PC-3 (cell line): ENCODE measurements at regions not wholly inside any gene's neighbourhood (a gene's known extent, or its start where the extent isn't known, plus 50 kb on each side); places are given as distances from the start of the nearest gene placed in this dataset.

Experiments used
- ATAC-seq: fragments of 200-7000 bp; cut with Tn5 transposase; 2 replicates; pipeline ENCODE4 v1.9.1; 2020; ENCODE audit warnings: mild to moderate bottlenecking, moderate library complexity
- BruUV-seq: library from RNA; stranded (reverse); fragments of 400-500 nt; replicated peaks from 2 replicates; lab custom pipeline; 2021; lab: Mats Ljungman, UMichigan
- CTCF ChIA-PET: fragments of 300-600 bp; sonication (Branson Sonifier 250); formaldehyde crosslinking; loops from one replicate; lab custom pipeline; 2022; ENCODE audit warnings: antibody characterized with exemption; lab: Charles Lee
- POLR2A ChIA-PET: fragments of 300-600 bp; sonication (Branson Sonifier 250); formaldehyde crosslinking; loops from one replicate; lab custom pipeline; 2022; ENCODE audit warnings: antibody characterized with exemption; ENCODE audit not compliant: unreplicated experiment; lab: Charles Lee
- DNase-seq: peaks from one replicate; pipeline ENCODE4 v3.0.0-alpha.2; 2015
- H2AFZ ChIP-seq: fragments of 300-600 bp; sonication (generic); 2 replicates; pipeline ENCODE4 v1.6.0; 2016; ENCODE audit warnings: antibody characterized with exemption, low read length
- H3F3A ChIP-seq: fragments of 300-600 bp; sonication (generic); one replicate; pipeline ENCODE4 v1.6.0; 2017; ENCODE audit warnings: antibody characterized with exemption, low read length, control low read depth, mild to moderate bottlenecking; ENCODE audit not compliant: unreplicated experiment
- H3K27ac ChIP-seq: fragments of 300-600 bp; sonication (generic); 2 replicates; pipeline ENCODE4 v1.5.1; 2016; ENCODE audit warnings: mild to moderate bottlenecking, low read length
- H3K27me3 ChIP-seq: fragments of 300-600 bp; sonication (generic); 2 replicates; pipeline ENCODE4 v1.6.1; 2016; ENCODE audit warnings: low read length, mixed read lengths
- H3K36me3 ChIP-seq: fragments of 300-600 bp; sonication (generic); 2 replicates; pipeline ENCODE4 v1.6.1; 2016; ENCODE audit warnings: low read depth, mixed run types, low read length, mixed read lengths
- H3K4me1 ChIP-seq: fragments of 300-600 bp; sonication (generic); 2 replicates; pipeline ENCODE4 v1.5.1; 2016; ENCODE audit warnings: low read length; ENCODE audit not compliant: insufficient read depth
- H3K4me2 ChIP-seq: fragments of 300-600 bp; sonication (generic); 2 replicates; pipeline ENCODE4 v1.6.0; 2016; ENCODE audit warnings: low read length
- H3K4me3 ChIP-seq: fragments of 300-600 bp; sonication (generic); 2 replicates; pipeline ENCODE4 v1.5.1; 2016; ENCODE audit warnings: mild to moderate bottlenecking, low read length, mixed read lengths
- H3K79me2 ChIP-seq: fragments of 300-600 bp; sonication (generic); 2 replicates; pipeline ENCODE4 v1.6.1; 2017; ENCODE audit warnings: low read length, mixed read lengths
- H3K9ac ChIP-seq: fragments of 300-600 bp; sonication (generic); 2 replicates; pipeline ENCODE4 v1.6.0; 2016; ENCODE audit warnings: mild to moderate bottlenecking, low read length
- H3K9me2 ChIP-seq: fragments of 300-600 bp; sonication (generic); replicated peaks from 2 replicates; pipeline ENCODE4 v1.6.1; 2016; ENCODE audit warnings: mixed run types, low read length, mixed read lengths
- H3K9me3 ChIP-seq: fragments of 300-600 bp; sonication (generic); 2 replicates; pipeline ENCODE4 v1.6.1; 2016; ENCODE audit warnings: low read length, mixed read lengths
- H4K20me1 ChIP-seq: fragments of 300-600 bp; sonication (generic); 2 replicates; pipeline ENCODE4 v1.6.1; 2016; ENCODE audit warnings: low read length, mixed read lengths
- EZH2 ChIP-seq: fragments of 300-600 bp; sonication (generic); IDR thresholded peaks from one replicate; pipeline ENCODE4 v1.6.1; 2017; ENCODE audit warnings: antibody characterized with exemption, mild to moderate bottlenecking, low read length; ENCODE audit not compliant: unreplicated experiment
- EZH2phosphoT487 ChIP-seq: fragments of 300-600 bp; sonication (generic); IDR thresholded peaks from 2 replicates; pipeline ENCODE4 v1.6.1; 2018; ENCODE audit warnings: mild to moderate bottlenecking, antibody characterized with exemption, low read length, borderline replicate concordance
- intact Hi-C: fragments of 100-400 bp; cut with micrococcal nuclease; formaldehyde crosslinking; loops from 2 replicates; pipeline ENCODE4 v1.9.0; 2023
- TF ChIP-seq, protein P1 (sequence below): fragments of 300-600 bp; sonication (generic); conservative IDR thresholded peaks from 2 replicates; pipeline ENCODE4 v1.5.1; 2017; ENCODE audit warnings: antibody characterized with exemption, low read depth, mild to moderate bottlenecking, low read length

DNA sequence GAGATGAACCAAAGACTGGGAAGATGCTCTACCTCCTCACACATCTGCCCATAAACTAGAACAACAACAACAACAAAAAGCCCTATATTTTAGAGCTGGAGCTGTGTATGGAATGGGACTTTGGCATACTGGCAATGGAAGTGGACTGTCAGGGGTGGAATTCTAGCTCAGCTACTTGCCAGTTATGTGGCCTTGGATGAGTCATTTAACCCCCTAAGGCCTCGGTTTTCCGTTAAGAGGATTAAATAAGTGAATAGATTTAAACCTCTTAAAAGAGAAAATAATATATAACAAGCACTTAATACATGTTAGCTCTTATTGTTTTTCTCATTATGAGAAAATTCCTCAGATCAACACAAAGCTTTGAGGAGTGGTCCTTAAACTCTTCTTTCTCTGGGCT is 195.0 kb downstream of the KIF18A start:
- H3K4me1 ChIP-seq: peaks cover 30% of the 10 kb centered on the region
- ATAC-seq: no peak
- H2AFZ ChIP-seq: no peak overlapping the region
- no TSS peak for BruUV-seq
- H3K4me2 ChIP-seq: no peak overlapping the region
- no peak overlapping the region for H3K4me3 ChIP-seq
- DNase-seq: no peak
- no peaks in the 10 kb centered on the region for H3K9me2 ChIP-seq
- no peak overlapping the region for H3K27ac ChIP-seq
- H3K79me2 ChIP-seq: no peaks in the 10 kb centered on the region
- no peaks in the 10 kb centered on the region for H4K20me1 ChIP-seq
- intact Hi-C loops: no loop called here
- H3K9ac ChIP-seq: no peak overlapping the region
- H3K27me3 ChIP-seq: no peaks in the 10 kb centered on the region
- ChIA-PET POLR2A (no interaction called here), CTCF (no interaction called here)
- H3K36me3 ChIP-seq: no peaks in the 10 kb centered on the region
- no peaks in the 10 kb centered on the region for H3K9me3 ChIP-seq
- H3F3A ChIP-seq: no peaks in the 10 kb centered on the region
- TF ChIP-seq EZH2: no peak
- no peak for TF ChIP-seq EZH2phosphoT487
- TF ChIP-seq, protein P1, sequence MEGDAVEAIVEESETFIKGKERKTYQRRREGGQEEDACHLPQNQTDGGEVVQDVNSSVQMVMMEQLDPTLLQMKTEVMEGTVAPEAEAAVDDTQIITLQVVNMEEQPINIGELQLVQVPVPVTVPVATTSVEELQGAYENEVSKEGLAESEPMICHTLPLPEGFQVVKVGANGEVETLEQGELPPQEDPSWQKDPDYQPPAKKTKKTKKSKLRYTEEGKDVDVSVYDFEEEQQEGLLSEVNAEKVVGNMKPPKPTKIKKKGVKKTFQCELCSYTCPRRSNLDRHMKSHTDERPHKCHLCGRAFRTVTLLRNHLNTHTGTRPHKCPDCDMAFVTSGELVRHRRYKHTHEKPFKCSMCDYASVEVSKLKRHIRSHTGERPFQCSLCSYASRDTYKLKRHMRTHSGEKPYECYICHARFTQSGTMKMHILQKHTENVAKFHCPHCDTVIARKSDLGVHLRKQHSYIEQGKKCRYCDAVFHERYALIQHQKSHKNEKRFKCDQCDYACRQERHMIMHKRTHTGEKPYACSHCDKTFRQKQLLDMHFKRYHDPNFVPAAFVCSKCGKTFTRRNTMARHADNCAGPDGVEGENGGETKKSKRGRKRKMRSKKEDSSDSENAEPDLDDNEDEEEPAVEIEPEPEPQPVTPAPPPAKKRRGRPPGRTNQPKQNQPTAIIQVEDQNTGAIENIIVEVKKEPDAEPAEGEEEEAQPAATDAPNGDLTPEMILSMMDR: no peak

DNA sequence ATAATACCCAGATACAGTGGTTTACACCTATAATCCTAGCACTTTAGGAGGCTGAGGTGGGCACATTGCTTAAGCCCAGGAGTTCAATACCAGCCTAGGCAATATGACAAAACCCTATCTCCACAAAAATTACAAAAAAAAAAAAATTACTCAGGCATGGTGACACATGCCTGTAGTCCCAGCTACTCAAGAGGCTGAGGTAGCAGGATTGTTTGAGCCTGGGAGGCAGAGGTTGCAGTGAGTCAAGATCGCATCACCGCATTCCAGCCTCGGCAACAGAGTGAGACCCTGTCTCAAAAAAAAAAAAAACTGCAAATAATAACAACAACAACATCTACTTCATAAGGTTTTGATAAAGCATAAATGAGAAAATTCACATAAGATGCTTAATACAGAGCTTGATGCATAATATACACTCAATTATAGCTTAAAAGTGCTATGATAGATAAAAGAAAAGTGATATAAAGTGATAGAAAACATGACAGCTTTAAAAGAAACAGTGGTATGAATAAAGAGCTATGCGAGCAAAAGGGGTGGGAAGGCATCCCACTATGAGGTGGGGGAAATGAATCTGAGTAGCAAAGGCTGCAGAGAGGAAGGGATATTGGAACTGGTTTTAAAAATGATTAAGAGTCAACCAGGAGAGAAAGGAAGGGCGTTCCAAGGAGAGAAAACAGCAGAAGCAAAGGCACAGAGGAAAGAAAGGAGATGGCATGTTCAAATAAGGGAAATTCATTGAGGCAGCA is 197.6 kb downstream of the KIF18A start:
- ATAC-seq: peak; percentile 79
- H3K36me3 ChIP-seq: no peaks in the 10 kb centered on the region
- peak; percentile 85 for DNase-seq
- H3K4me1 ChIP-seq: peaks cover 46% of the 10 kb centered on the region
- no peaks in the 10 kb centered on the region for H3F3A ChIP-seq
- intact Hi-C loops: no loop called here
- no peaks in the 10 kb centered on the region for H4K20me1 ChIP-seq
- H3K4me2 ChIP-seq: peak overlapping the region; percentile 77
- H3K27ac ChIP-seq: peak overlapping the region; percentile 37
- H2AFZ ChIP-seq: no peak overlapping the region
- H3K9ac ChIP-seq: no peak overlapping the region
- ChIA-PET POLR2A (no interaction called here), CTCF (no interaction called here)
- no peaks in the 10 kb centered on the region for H3K79me2 ChIP-seq
- no peaks in the 10 kb centered on the region for H3K27me3 ChIP-seq
- no peak for TF ChIP-seq EZH2
- no peak for TF ChIP-seq EZH2phosphoT487
- TF ChIP-seq, protein P1: no peak
- H3K9me3 ChIP-seq: no peaks in the 10 kb centered on the region
- H3K4me3 ChIP-seq: peak overlapping the region; percentile 49
- H3K9me2 ChIP-seq: no peaks in the 10 kb centered on the region
- no TSS peak for BruUV-seq

DNA sequence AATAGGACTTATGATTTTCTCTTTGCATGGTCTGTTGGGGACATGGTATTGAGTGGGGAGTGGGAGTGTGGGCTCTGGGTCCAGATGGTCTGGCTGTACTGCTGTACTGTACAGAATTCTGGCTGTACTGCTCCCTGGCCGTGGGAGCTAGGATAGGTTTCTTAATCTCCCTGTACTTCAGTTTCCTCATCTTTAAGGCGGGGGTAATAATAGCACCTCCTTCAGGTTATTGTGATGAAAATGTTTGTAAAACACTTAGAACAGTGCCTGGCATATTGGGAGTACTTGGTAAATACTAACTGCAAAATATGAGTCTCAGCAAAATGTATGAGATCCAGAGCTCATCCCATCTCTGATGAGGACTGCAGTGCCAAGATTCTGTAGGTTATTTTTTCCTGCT is 198.6 kb downstream of the KIF18A start:
- ChIA-PET CTCF (no interaction called here), POLR2A (no interaction called here)
- DNase-seq (no peak), ATAC-seq (no peak)
- intact Hi-C loops: loop anchor here (10.0 kb wide), 2 partner anchors 105 to 135 kb away; no protein-coding TSS in a partner anchor
- Histone ChIP-seq H3K9me3 (no peaks in the 10 kb centered on the region), H4K20me1 (no peaks in the 10 kb centered on the region), H3K9me2 (no peaks in the 10 kb centered on the region), H3K4me3 (no peak overlapping the region), H3K27ac (no peak overlapping the region), H3K27me3 (no peaks in the 10 kb centered on the region), H3K4me2 (no peak overlapping the region), H2AFZ (no peak overlapping the region), H3K36me3 (no peaks in the 10 kb centered on the region), H3F3A (no peaks in the 10 kb centered on the region), H3K9ac (no peak overlapping the region), H3K4me1 (peaks cover 55% of the 10 kb centered on the region), H3K79me2 (no peaks in the 10 kb centered on the region)
- BruUV-seq: no TSS peak
- TF ChIP-seq EZH2 (no peak), EZH2phosphoT487 (no peak)
- TF ChIP-seq, protein P1: 0 out of 2 replicates have a peak, but pooled peaks have one; percentile 16
